ENCODE measurements at regions not wholly inside any gene's neighbourhood (a gene's known extent, or its start where the extent isn't known, plus 50 kb on each side); places are given as distances from the start of the nearest gene placed in this dataset.

DNA sequence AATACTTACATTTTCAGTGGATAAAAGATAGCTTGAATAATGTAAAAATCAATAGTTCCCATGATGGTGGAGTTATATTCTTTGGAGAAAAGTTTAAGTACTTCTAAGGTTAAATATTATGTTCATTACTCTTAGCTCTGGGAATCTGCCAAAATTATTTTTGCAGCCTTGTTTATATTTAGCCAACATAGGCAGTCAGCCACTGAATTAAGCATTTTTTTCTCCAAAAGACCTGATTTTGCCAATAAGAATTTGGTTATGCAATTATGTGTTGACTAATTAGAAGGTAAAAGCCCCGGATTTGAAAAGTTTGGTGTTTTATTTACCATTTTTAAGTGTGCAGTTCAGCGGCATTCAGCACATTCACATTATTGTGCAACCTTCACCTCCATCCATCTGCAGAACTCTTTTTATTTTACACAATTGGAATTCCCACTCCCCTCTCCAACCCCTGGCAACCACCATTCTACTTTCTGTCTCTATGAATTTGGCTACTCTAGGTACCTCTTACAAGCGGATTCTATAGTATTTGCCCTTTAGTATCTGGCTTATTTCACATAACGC lies 90.1 kb upstream of the C1QTNF9B start:
- no peak for TF ChIP-seq RXRA (IDR thresholded peaks at IDR 0.05)
- TF ChIP-seq, protein P1, sequence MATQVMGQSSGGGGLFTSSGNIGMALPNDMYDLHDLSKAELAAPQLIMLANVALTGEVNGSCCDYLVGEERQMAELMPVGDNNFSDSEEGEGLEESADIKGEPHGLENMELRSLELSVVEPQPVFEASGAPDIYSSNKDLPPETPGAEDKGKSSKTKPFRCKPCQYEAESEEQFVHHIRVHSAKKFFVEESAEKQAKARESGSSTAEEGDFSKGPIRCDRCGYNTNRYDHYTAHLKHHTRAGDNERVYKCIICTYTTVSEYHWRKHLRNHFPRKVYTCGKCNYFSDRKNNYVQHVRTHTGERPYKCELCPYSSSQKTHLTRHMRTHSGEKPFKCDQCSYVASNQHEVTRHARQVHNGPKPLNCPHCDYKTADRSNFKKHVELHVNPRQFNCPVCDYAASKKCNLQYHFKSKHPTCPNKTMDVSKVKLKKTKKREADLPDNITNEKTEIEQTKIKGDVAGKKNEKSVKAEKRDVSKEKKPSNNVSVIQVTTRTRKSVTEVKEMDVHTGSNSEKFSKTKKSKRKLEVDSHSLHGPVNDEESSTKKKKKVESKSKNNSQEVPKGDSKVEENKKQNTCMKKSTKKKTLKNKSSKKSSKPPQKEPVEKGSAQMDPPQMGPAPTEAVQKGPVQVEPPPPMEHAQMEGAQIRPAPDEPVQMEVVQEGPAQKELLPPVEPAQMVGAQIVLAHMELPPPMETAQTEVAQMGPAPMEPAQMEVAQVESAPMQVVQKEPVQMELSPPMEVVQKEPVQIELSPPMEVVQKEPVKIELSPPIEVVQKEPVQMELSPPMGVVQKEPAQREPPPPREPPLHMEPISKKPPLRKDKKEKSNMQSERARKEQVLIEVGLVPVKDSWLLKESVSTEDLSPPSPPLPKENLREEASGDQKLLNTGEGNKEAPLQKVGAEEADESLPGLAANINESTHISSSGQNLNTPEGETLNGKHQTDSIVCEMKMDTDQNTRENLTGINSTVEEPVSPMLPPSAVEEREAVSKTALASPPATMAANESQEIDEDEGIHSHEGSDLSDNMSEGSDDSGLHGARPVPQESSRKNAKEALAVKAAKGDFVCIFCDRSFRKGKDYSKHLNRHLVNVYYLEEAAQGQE (IDR thresholded peaks at IDR 0.05): no peak
- no peak for TF ChIP-seq SP1 (IDR thresholded peaks at IDR 0.05)
- TF ChIP-seq, protein P2, sequence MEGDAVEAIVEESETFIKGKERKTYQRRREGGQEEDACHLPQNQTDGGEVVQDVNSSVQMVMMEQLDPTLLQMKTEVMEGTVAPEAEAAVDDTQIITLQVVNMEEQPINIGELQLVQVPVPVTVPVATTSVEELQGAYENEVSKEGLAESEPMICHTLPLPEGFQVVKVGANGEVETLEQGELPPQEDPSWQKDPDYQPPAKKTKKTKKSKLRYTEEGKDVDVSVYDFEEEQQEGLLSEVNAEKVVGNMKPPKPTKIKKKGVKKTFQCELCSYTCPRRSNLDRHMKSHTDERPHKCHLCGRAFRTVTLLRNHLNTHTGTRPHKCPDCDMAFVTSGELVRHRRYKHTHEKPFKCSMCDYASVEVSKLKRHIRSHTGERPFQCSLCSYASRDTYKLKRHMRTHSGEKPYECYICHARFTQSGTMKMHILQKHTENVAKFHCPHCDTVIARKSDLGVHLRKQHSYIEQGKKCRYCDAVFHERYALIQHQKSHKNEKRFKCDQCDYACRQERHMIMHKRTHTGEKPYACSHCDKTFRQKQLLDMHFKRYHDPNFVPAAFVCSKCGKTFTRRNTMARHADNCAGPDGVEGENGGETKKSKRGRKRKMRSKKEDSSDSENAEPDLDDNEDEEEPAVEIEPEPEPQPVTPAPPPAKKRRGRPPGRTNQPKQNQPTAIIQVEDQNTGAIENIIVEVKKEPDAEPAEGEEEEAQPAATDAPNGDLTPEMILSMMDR (IDR thresholded peaks at IDR 0.05; ENCODE audit: low read depth, low read length, missing input control): no peak
- TF ChIP-seq JUND (IDR thresholded peaks at IDR 0.05): no peak
- no peak for TF ChIP-seq GABPA (IDR thresholded peaks at IDR 0.05 in 1 of 2, conservative IDR thresholded peaks at IDR 0.05 in 1 of 2)
- no peak for TF ChIP-seq FOXA2 (IDR thresholded peaks at IDR 0.05)
- no peak for TF ChIP-seq HNF4G (IDR thresholded peaks at IDR 0.05)
- TF ChIP-seq HNF4A (conservative IDR thresholded peaks at IDR 0.05): no peak
- TF ChIP-seq, protein P3, sequence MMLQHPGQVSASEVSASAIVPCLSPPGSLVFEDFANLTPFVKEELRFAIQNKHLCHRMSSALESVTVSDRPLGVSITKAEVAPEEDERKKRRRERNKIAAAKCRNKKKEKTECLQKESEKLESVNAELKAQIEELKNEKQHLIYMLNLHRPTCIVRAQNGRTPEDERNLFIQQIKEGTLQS (IDR thresholded peaks at IDR 0.05): no peak
- TF ChIP-seq EGR1 (IDR thresholded peaks at IDR 0.05; ENCODE audit: low read depth in 2 of 2): no peak
- DNase-seq (ENCODE audit: low spot score): no peak
- Histone ChIP-seq H3K9ac (ENCODE audit: low read depth in 1 of 2, low read length in 2 of 2) (no peak overlapping the region), H3K9me3 (ENCODE audit: control insufficient read depth in 4 of 4, low read length in 3 of 4) (no peaks in the 10 kb centered on the region), H3K27me3 (ENCODE audit: control insufficient read depth in 4 of 4, insufficient read depth in 4 of 4, low read length in 3 of 4) (no peaks in the 10 kb centered on the region), H3K4me3 (ENCODE audit: low read depth in 1 of 3, low read length in 3 of 3) (no peak overlapping the region), H3K36me3 (ENCODE audit: control insufficient read depth in 4 of 4, insufficient read depth in 3 of 4, low read depth in 1 of 4, low read length in 3 of 4) (no peaks in the 10 kb centered on the region), H3K27ac (ENCODE audit: low read depth in 1 of 2, low read length in 2 of 2) (no peak overlapping the region), H3K4me1 (ENCODE audit: control insufficient read depth in 4 of 4, insufficient read depth in 4 of 4, low read length in 3 of 4) (no peaks in the 10 kb centered on the region)
- 79% methylated on average over 4 of the region's 4 CpGs for WGBS

DNA sequence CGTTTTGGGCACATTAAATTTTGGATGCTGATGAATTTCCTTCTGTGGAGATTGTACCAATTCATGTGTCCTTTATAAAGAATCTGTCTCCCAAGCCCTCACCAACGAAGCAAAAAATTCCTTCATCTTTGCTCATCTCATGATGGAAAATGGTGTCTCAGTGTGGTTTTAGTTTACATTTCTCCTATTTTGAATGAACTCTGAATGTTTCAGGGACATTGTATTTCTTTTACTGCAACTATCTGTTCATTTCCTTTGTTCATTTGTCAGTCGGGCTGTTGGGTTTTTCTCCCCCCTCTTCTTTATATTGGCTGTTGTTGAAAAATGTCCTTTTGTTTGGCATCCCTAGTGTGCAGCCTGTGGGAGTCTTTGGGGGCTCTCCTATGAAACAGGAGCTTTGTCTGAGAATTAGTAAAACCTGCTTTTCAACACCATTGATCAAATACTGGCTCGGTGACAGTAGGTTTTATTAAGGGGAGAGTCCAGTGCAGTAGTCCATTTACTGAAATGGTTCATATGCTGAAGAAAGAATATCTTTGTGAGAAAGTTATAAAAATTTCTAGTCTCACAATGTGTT lies 91.3 kb upstream of the C1QTNF9B start:
- WGBS: 65% methylated on average over 4 of the region's 4 CpGs
- Histone ChIP-seq H3K9ac (ENCODE audit: low read depth in 1 of 2, low read length in 2 of 2) (no peak overlapping the region), H3K36me3 (ENCODE audit: control insufficient read depth in 4 of 4, insufficient read depth in 3 of 4, low read depth in 1 of 4, low read length in 3 of 4) (no peaks in the 10 kb centered on the region), H3K4me3 (ENCODE audit: low read depth in 1 of 3, low read length in 3 of 3) (no peak overlapping the region), H3K9me3 (ENCODE audit: control insufficient read depth in 4 of 4, low read length in 3 of 4) (no peaks in the 10 kb centered on the region), H3K27me3 (ENCODE audit: control insufficient read depth in 4 of 4, insufficient read depth in 4 of 4, low read length in 3 of 4) (no peaks in the 10 kb centered on the region), H3K4me1 (ENCODE audit: control insufficient read depth in 4 of 4, insufficient read depth in 4 of 4, low read length in 3 of 4) (no peaks in the 10 kb centered on the region), H3K27ac (ENCODE audit: low read depth in 1 of 2, low read length in 2 of 2) (no peak overlapping the region)
- TF ChIP-seq, protein P3 (IDR thresholded peaks at IDR 0.05): no peak
- TF ChIP-seq, protein P1 (IDR thresholded peaks at IDR 0.05): no peak
- TF ChIP-seq NR2F2 (IDR thresholded peaks at IDR 0.05) (no peak), YY1 (IDR thresholded peaks at IDR 0.05) (no peak), SP1 (IDR thresholded peaks at IDR 0.05) (no peak), RXRA (IDR thresholded peaks at IDR 0.05) (no peak)
- DNase-seq (ENCODE audit: low spot score): no peak
